GM04504 (cell line): ENCODE measurements at regions not wholly inside any gene's neighbourhood (a gene's known extent, or its start where the extent isn't known, plus 50 kb on each side); places are given as distances from the start of the nearest gene placed in this dataset.
"Not testable (repeated sequence)": the region's sequence is repeated elsewhere in the genome, so short reads cannot be mapped to it uniquely, and the experiment has no call there.

Experiments used
- DNase-seq: peaks from one replicate; pipeline ENCODE4 v3.0.0-alpha.2; 2012; ENCODE audit warnings: low read depth

DNA sequence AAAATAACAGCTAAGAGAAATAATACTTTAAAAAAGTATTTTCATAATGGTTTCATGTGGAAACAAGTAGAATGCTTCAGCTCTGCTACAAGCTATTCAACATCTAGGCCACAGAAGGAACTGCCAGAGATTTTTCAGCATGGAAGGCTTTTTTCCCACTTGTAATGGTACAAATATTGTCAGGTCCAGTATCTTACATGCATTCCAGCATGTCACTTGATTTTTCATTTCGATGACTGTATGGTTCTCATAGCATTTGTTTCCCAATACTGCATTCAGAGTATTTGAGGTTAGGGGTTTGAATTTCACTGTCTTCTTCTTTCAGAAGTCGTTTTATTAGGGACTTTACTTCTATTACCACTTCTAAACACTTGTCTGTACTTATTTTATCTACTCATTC is 1701.5 kb upstream of the FLRT2 start:
- DNase-seq: no peak

DNA sequence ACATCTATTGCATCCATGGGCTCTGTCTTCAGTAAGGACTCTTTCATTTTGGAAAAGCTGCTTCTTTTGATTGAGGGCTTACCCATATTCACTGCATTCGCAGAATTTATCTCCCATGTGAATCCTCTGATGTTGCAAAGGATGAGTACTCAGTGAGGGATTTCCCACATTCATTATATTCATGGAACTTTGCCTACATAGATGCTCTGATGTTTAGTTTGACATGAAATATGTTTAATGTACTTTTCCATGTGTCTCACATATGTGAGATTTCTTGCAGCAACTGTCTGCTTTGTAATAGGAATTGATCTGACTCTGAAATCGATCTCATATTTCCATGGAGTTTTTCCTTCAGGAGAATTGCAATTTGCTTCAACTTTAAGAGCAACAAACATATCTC is 1699.6 kb upstream of the FLRT2 start:
- no peak for DNase-seq

DNA sequence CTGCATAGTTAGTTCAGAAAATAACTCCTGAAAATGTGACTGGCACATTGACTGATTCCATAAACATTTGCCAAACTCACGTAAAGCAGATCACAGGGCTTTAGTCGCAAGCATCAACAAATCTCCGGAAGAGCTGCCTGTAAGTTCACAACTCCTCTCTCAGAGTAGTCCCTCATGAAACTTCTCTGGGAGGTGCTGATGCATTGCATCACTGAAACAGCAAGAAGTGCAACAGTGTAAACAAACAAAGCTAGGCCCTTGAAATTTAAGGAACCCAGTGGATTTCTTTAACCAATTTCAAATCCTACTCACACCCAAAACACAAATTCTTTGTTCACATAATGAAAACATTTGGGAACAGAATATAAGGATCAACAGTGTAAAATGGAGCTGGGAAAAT is 1691.7 kb upstream of the FLRT2 start:
- DNase-seq: no peak

DNA sequence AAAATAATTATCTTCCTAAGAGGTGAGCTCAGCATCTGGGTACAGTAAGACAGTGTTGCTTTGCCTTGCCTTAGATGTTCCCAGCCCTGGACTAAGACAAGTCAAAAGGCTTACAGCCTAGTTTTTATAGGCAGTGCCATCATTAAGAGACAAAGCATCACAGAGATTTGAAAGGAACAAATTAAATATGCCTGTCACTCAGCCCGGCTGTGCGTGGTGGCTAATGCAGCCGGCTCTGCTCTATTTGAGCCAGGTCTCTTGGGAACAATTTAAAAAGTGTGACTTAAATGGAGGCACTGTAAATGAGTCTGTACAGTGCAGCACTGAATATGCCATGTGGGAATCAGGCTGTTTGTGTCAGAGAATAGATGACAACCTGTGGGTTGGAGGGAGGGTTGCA is 1687.4 kb upstream of the FLRT2 start:
- DNase-seq: no peak

DNA sequence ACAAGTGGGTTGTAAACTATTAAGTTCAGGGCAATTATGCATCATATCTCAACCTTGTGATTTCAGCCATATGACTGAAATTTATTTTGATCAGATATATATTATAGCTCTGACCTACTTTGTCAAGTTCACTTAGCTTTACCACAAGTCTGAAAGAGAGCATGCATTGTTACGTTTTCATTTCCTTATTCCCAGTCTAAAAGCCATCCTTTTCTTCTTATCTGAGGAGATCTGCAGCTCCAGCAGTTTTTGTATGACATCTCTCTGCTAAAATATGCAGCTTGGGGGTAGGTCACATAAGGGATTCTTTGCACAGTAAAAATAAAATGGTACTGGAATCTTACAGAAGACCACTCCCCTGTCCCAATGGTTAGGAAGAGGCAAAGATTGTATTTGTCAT is 1682.8 kb upstream of the FLRT2 start:
- no peak for DNase-seq

DNA sequence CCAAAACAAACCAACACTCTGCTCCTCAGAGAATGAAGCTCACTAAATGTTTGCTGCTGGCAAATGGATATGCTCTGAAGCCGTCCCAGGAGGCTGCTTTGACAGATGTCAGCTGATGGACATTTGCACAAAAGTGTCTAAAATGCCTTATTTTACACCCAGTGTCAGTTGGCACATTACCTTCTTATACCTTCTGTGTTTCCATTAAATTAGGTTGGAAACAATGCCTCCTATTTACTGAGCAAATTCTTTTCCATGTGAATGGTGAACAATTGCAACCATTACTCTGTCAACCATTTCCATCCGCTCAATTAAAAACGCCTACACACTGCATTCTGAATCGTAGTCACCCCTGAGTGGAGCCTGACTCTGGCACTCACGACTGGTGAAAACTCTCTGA is 1679.9 kb upstream of the FLRT2 start:
- no peak for DNase-seq

DNA sequence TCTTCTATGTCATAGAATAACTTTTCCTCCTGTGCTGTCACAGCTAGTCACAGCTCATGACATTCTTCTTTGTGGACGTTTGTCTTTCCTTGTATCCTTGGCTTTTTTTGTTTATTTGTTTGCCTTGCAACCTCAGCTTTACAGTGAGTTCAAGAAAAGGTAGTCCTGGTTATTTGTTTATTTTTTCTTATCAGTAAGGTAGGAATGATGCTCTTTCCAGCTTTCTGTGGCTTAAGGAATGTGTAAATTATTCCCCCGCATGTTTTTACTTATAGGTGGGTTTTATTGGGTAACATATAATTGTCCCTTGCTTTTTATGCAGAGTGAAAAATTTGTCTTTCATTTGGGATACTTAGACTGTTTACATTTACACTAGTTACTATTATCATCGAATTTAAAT is 1673.6 kb upstream of the FLRT2 start:
- DNase-seq: no peak

DNA sequence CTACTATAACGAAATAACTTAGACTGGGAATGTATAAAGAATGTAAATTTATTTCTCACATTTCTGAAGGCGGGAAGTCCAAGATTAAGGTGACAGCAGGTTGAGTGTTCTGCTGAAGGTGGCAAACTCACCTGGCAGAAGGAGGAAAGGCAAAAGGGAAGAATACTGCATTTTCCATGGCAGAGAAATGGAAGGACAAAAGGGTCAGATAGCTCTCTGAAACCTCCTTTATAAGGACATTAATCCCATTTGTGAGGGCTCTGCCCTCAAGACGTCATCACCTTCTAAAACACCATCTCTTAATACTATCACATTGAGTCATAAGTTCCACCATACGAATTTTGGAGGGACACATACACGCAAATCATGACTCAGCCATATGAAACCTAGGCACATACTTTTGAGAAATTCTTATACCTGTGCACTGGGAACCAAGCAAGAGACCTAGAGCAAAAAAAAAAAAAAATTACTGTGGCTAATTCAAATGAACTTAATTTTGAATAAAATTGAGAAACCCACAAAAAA is 1669.3 kb upstream of the FLRT2 start:
- DNase-seq: no peak

DNA sequence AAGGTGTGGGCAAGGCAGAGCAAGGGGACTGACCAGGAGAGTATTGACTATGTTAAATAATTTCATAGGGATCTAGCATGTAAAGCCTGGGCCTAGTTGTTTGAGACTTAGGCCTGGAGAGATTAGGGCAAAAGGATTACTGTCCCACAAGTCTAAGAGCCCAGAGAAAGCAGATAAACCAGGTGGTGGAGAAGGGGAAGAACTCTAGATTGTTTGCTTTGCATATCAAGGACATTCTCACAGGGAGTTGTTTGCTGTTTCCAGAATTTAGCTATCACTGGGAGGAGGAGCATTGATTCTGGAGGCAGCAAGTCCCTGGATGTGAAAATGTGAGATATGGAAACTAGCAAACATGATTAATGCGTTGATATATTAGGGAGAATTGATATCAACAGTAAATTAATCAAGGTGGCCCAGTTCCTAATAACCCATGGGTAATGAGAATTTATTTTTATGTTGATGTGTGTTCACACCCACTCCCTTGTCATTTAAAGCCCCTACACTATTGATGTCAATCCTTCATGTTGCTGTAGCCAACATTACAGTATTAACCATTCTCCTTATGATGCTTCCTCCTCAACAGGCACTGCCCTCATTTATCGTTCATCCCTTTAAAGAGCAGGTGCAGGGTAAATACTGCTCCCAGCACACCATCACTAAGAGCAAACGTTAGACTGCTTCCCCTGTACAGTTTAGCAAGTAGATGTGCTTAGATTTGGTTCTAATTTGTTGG is 1666.7 kb upstream of the FLRT2 start:
- no peak for DNase-seq

DNA sequence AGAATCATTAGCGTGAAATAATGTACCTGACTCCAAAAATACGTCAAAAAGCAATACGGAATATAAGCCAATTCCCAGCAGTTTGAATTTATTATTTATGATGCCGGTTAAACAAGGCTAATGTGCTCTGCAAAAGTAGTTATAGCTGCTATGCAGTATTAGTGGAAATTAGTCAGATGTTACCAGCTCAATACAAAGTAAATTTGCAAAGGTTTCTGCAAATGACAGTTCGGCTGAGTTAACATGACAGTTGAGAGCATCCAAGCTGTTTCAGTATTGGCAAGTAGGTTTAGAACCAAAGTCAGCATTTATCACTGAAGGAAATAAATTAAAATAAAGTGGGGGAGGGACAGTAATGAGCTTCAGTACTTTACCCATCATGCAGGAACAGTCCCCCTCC is 1665.8 kb upstream of the FLRT2 start:
- DNase-seq: no peak

DNA sequence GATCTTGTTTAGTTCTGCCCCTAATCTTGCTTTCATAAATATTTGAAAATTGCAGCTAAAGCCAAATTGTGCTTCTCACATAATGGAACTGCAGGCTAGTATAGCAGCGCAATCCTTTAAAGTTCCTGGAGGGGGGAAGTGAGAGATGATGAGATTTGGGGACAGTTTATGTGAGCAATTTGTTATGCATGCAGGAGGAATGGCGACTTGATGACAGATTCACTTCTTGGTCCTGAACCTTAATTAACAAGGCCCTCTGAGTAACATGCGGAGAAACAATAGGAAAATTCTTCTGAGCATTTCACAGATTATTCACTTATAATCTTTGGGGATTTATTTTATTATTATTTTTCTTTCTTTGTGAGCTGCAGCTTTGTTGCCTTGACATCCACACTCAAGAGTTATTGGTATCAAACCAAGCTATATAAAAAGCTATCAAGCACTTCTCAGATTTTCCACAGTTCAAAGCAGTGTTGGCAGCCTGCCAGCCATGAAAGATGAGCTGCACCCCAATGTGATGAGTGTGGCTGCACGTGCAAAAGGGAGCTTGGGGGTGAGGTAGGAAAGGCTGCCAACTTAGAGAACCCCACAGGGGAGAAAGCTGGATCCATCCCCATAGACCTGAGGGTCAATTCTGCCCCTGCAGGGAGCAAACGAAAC is 1662.2 kb upstream of the FLRT2 start:
- DNase-seq: no peak

DNA sequence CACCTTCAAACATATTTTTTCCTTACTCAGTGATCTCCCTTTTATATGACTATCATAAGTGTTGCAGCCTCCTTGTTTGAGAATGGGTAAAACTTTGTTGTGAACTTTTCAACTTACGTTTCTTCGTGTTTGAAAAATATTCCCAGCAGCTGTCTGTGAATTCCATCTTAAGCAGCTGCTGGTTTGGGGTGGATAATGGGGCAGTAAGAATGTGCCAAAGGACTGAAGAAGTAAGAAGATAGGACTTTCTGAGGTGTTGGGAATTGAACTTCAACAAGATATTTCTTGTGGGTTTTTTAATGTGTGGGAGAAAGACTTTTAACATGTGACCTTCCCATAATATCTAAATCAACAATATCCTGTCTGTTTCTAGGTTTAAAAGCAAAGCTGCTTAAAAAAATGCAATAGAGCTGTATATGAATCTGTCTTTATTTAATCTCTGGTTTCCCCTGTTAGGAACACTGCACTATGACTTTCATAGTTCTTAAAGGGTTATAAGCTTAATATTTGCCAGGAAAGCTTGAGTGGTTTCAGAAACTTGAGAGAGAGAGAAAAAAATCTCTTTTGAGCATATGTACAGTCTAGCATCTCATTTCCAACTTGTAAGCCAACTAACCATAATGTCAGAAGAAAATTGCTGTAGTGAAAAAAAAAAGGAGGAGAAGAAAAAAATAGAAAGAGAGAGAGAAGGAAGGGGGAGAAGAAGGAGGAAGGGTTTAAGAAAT is 1659.2 kb upstream of the FLRT2 start:
- no peak for DNase-seq

DNA sequence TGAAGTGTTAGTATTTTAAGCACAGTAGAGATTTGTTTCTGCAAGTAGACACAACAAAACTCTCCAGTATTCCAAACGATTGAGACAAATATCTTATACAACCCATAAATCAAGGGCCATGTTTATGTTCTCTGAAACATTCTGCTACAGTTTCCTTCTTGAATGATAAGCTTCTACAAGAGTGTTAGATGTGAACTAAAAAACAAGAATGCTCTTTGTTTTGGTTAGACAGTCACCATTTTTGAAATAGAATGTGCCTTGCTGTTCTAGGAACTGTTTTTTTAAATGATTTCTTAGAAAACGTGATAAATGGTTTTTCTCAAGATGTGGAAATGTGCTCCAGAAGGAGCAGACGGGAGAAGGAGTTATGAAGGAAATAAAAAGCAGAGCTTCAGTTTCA is 1656.3 kb upstream of the FLRT2 start:
- no peak for DNase-seq

DNA sequence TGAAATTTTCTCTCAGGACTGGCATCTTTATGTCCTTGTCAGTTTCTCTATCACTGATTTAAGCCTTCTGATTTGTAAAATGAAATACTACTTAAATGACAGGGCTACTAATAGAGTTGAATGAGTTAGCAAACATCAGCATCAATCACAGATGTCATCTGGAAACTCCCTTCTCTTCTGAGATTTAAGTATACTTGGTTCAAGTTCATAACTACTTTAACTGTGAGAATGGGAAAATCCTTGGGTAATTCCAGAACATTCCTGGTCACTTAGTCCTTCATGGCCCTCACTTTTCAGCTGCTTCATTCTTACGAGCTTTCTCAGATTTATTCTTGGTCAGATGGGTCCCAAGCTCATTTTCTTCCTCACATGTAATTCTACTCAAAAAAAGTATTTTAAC is 1655.3 kb upstream of the FLRT2 start:
- DNase-seq: peak; percentile 45

DNA sequence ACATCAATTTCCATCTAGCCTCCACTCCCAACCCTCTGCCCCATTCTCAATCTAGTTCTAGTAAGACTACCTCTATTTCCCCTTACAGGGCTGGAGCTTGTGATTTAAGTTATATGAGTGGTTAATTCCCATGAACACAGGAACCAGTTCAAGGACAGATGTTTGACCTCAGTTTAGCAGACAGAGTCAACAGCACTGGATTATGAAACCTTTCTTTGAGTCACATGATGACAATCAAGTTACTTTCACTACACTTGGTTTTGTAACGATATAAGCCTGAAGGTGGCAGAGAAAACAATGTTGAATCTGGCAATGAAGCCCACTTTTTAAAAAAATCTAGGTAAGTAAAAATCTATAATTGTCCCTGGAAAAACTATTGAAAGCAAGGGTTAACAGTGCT is 1646.2 kb upstream of the FLRT2 start:
- no peak for DNase-seq

DNA sequence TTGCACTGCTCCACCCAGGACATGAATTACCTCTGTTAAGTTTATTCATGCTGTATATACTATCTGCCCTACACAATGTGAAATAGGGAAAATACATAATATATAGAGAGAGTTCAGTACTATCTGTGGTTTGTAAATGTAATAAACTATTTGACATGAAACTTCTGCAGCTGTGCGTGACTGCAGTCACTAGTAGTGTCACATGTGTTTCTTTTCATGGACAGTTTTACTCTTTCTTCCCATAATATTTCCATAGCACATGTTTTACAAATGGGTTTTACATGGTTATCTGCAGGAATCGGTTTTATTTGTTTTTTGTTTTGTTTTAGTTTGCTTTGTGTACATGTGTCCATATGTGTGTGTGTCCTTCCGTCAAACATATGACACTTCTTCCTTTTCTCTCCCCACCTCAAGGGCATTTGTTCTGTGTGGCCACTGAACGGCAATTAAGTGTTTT is 1644.1 kb upstream of the FLRT2 start:
- DNase-seq: no peak

DNA sequence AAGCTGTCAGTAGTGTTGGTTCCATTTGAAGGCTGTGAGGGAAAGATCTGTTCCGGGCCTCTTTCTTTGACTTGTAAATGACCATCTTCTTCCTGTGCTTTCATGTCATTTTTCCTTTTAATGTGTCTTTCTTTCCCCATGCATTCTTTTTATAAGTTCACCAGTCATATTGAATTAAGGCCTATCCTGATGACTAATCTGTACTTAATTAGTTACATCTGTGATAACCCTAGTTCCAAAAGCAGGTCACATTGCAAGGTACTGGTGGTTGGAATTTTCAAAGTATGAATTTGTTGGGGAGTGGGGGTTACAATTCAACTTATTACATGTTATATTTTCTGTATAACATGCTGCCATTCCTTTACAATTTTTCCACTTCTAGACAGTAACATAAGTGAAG is 1642.1 kb upstream of the FLRT2 start:
- no peak for DNase-seq

DNA sequence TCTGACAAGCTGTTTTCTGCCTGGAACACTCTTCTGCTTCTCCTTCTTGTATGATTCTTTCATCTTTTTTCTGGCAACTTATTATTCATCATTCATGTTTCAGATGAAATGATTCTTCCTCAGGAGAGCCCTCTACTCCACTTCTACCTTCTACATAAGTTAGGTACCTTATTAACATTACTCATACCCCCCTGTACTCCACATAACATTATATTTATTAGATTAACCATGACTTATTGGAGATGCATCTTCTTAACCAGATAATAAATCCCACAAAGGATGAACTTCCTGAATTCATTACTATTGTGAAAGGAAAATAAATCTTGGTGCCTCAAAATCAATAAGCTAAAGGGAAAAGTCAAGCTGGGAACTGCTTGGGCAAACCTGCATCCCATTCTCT is 1636.5 kb upstream of the FLRT2 start:
- DNase-seq: no peak

DNA sequence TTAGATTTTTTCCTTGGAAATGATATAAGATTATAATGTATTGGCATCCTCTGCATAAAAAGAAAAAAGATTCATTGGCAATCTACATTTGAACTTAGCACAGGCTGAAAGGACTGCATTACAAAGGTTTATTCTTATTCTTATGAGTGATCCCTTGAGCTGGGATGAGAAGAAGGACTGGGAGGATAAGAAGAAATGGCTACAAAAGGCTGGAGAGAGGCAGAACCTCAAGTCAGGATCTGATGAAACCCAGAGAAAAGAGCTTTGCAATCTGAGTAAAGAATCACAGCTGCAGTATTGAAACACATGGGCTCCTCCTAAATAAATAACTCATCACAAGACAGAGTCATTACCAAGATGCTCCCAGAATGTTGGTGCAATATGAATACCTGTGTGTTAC is 1635.4 kb upstream of the FLRT2 start:
- DNase-seq: no peak

DNA sequence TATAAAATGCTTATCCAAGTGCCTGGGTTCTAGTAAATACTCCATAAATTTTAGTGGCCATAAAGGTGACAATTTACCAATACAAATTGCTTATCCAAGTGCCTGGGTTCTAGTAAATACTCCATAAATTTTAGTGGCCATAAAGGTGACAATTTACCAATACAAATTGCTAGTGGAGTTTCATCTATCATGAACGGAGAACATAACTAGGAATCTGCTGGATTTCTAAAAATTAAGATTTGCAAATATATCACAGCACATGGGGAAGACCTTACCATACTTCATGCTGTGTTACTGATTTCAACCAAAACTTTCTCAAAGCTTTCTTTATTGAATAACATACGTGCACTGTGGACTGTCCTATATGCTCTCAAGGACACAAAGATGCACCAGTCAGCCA is 1631.4 kb upstream of the FLRT2 start:
- not testable (repeated sequence) for DNase-seq

DNA sequence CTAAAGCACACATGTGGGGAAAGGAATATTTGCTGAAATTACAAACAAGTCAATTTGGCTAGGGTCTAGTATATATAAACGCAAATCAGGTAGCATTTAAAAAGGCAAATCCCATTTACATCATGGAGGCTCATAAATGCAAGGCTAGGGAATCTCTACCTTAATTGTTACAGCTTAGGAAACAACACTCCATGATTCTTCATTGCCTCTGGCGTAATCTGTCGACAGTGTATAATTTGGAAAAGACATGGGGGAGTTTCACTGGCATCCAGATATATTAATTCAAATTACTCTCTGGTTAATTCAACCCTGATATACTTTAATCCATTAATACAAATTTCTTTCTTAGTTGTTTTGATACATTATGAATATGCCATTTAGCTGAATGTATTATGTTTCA is 1630.2 kb upstream of the FLRT2 start:
- DNase-seq: no peak

DNA sequence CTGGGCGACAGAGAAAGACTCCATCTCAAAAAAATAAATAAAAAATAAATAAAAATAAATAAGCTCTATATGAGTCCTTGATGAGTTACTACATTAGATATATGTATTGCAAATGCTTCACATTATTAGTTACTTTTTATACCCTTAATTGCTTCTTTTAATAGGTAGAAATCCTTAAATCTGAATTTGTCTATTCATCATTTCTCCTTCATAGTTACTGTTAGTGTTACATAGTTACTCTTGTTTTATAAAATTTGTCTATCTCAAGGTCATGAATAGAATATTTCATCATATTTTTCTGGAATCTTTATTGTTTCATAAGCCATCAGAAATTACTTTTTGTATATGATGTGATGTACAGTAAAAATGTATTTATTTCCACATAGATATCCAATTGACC is 1624.8 kb upstream of the FLRT2 start:
- DNase-seq: no peak

DNA sequence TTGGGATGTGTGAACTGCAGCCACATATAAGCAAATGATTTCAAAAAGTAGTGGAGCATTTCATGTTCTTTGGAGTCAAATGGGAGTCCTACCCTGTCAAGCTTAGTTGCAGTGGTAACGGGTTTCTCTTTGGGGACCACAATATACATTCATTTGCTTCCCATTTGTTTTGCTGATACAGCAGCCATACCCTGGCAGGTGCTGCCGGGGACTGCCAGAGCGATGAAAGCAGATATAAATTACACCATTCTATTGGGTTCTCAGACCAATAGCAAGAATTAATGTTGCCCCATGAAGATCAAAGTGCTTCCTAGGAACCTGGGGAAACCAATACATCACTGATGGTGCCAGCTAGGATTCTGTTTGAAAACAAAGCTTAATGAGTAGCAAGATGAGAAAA is 1621.5 kb upstream of the FLRT2 start:
- no peak for DNase-seq
